H1 (cell line): ENCODE measurements at regions not wholly inside any gene's neighbourhood (a gene's known extent, or its start where the extent isn't known, plus 50 kb on each side); places are given as distances from the start of the nearest gene placed in this dataset.

Source experiments
- CTCF ChIA-PET: fragments of 300-600 bp; sonication (Branson Sonifier 250); formaldehyde crosslinking; loops from one replicate; lab custom pipeline; 2021; ENCODE audit not compliant: partially characterized antibody; lab: Charles Lee
- POLR2A ChIA-PET: fragments of 300-600 bp; sonication (Branson Sonifier 250); formaldehyde crosslinking; loops from one replicate; lab custom pipeline; 2021; ENCODE audit warnings: inconsistent platforms; ENCODE audit not compliant: partially characterized antibody; lab: Charles Lee
- DNase-seq, 2 experiments: peaks; one replicate each; pipeline versions ENCODE4 v3.0.0 to v3.0.0-alpha.2; 2010 to 2022; ENCODE audit warnings: low spot score in 2 of 2, low read depth in 1 of 2, mixed read lengths in 1 of 2
- FAIRE-seq: peaks from 2 replicates; lab custom pipeline; 2011; peaks lifted over from hg19 to GRCh38; lab: Jason Lieb, UNC
- H2AFZ ChIP-seq: 2 replicates; pipeline ENCODE4 v1.8.1; 2012; ENCODE audit warnings: low read length, inconsistent platforms
- H2AK5ac ChIP-seq: 2 replicates; pipeline ENCODE4 v1.6.1; 2013; ENCODE audit warnings: low read depth, low read length
- H2BK120ac ChIP-seq: replicated peaks from 2 replicates; pipeline ENCODE3; 2013; ENCODE audit warnings: low read depth, low read length, inconsistent platforms
- H2BK12ac ChIP-seq: 2 replicates; pipeline ENCODE4 v1.6.1; 2013; ENCODE audit warnings: low read depth, low read length
- H2BK15ac ChIP-seq: 2 replicates; pipeline ENCODE4 v1.6.1; 2013; ENCODE audit warnings: low read length
- H2BK20ac ChIP-seq: 2 replicates; pipeline ENCODE4 v1.6.1; 2013; ENCODE audit warnings: low read length
- H2BK5ac ChIP-seq: 2 replicates; pipeline ENCODE4 v1.6.1; 2013; ENCODE audit warnings: low read depth, low read length
- H3K14ac ChIP-seq: 2 replicates; pipeline ENCODE4 v1.6.1; 2013; ENCODE audit warnings: inconsistent platforms; ENCODE audit not compliant: insufficient read length
- H3K18ac ChIP-seq: 2 replicates; pipeline ENCODE4 v1.6.1; 2013; ENCODE audit warnings: low read length; ENCODE audit errors: extremely low read depth
- H3K23ac ChIP-seq: 2 replicates; pipeline ENCODE4 v1.6.1; 2013; ENCODE audit warnings: inconsistent platforms; ENCODE audit not compliant: insufficient read length
- H3K23me2 ChIP-seq: 2 replicates; pipeline ENCODE4 v1.6.1; 2013; ENCODE audit warnings: low read depth, low read length
- H3K27ac ChIP-seq: 2 replicates; pipeline ENCODE4 v1.6.1; 2011; ENCODE audit warnings: low read depth, low read length, inconsistent platforms
- H3K27me3 ChIP-seq, 4 experiments: replicated peaks in 1 of 4; 1 replicate in 1 of 4; 2 replicates in 3 of 4; pipeline versions ENCODE4 v1.6.1 to v1.8.1; 2011 to 2013; ENCODE audit warnings: low read length in 3 of 4, mild to moderate bottlenecking in 3 of 4, inconsistent platforms in 2 of 4, mixed read lengths in 2 of 4, moderate library complexity in 1 of 4; ENCODE audit not compliant: control insufficient read depth in 3 of 4, insufficient read depth in 3 of 4; ENCODE audit errors: extremely low read depth in 1 of 4
- H3K36me3 ChIP-seq, 4 experiments: 2 replicates each; pipeline versions ENCODE4 v1.6.1 to v1.8.1; 2011 to 2013; ENCODE audit warnings: mild to moderate bottlenecking in 4 of 4, low read length in 3 of 4, moderate library complexity in 2 of 4, control low read depth in 1 of 4, inconsistent platforms in 1 of 4; ENCODE audit not compliant: insufficient read depth in 4 of 4, control insufficient read depth in 2 of 4
- H3K4ac ChIP-seq: replicated peaks from 2 replicates; pipeline ENCODE3; 2013; ENCODE audit warnings: low read length, low read depth, mixed read lengths, inconsistent platforms; ENCODE audit not compliant: insufficient read length
- H3K4me1 ChIP-seq, 4 experiments: replicated peaks in 1 of 4; 1 replicate in 1 of 4; 2 replicates in 3 of 4; pipeline versions ENCODE4 v1.6.1 to v1.8.1; 2011 to 2013; ENCODE audit warnings: low read length in 3 of 4, inconsistent platforms in 2 of 4, mixed read lengths in 1 of 4; ENCODE audit not compliant: insufficient read depth in 4 of 4, control insufficient read depth in 3 of 4
- H3K4me2 ChIP-seq, 2 experiments: 2 replicates each; pipeline versions ENCODE4 v1.6.1 to v1.8.1; 2011 to 2013; ENCODE audit warnings: low read depth in 2 of 2, low read length in 2 of 2, control low read depth in 1 of 2, inconsistent platforms in 1 of 2, mild to moderate bottlenecking in 1 of 2; ENCODE audit not compliant: insufficient read depth in 1 of 2
- H3K4me3 ChIP-seq, 4 experiments: fragments of 200-600, 300-600 bp in 1 of 4; sonication (generic), shearing (Covaris generic), sonication (Bioruptor Twin) in 1 of 4; 2 replicates each; pipeline versions ENCODE4 v1.5.1 to v1.8.1; 2011 to 2016; ENCODE audit warnings: low read length in 4 of 4, low read depth in 3 of 4, control low read depth in 2 of 4, inconsistent platforms in 2 of 4, mild to moderate bottlenecking in 2 of 4, mixed read lengths in 1 of 4, moderate library complexity in 1 of 4; ENCODE audit not compliant: insufficient read depth in 2 of 4; ENCODE audit errors: extremely low read depth in 1 of 4
- H3K56ac ChIP-seq: replicated peaks from 2 replicates; pipeline ENCODE3; 2013; ENCODE audit warnings: low read depth, mild to moderate bottlenecking, mixed read lengths, low read length, inconsistent platforms; ENCODE audit not compliant: insufficient read length
- H3K79me1 ChIP-seq: 2 replicates; pipeline ENCODE4 v1.6.1; 2013; ENCODE audit warnings: low read depth, low read length, control low read depth
- H3K79me2 ChIP-seq, 2 experiments: 2 replicates each; pipeline versions ENCODE4 v1.6.1 to v1.8.1; 2012 to 2013; ENCODE audit warnings: low read length in 2 of 2, mild to moderate bottlenecking in 2 of 2, inconsistent platforms in 1 of 2; ENCODE audit not compliant: insufficient read depth in 2 of 2, control insufficient read depth in 1 of 2
- H3K9ac ChIP-seq, 4 experiments: replicated peaks in 1 of 4; 1 replicate in 1 of 4; 2 replicates in 3 of 4; pipeline versions ENCODE4 v1.6.1 to v1.8.1; 2011 to 2013; ENCODE audit warnings: low read depth in 3 of 4, low read length in 3 of 4, control low read depth in 2 of 4, mild to moderate bottlenecking in 2 of 4, moderate library complexity in 2 of 4, inconsistent platforms in 1 of 4; ENCODE audit errors: extremely low read depth in 1 of 4
- H3K9me3 ChIP-seq, 2 experiments: 2 replicates each; pipeline versions ENCODE4 v1.6.1 to v1.8.1; 2012 to 2013; ENCODE audit warnings: mild to moderate bottlenecking in 2 of 2, moderate library complexity in 2 of 2, control low read depth in 1 of 2, inconsistent platforms in 1 of 2, low read depth in 1 of 2, low read length in 1 of 2, mixed read lengths in 1 of 2; ENCODE audit not compliant: insufficient read depth in 2 of 2
- H4K20me1 ChIP-seq, 2 experiments: replicated peaks in 1 of 2; 2 replicates each; pipeline versions ENCODE3 to v1.8.1; 2011 to 2013; ENCODE audit warnings: inconsistent platforms in 2 of 2, low read length in 2 of 2, mild to moderate bottlenecking in 1 of 2; ENCODE audit not compliant: insufficient read depth in 2 of 2, control insufficient read depth in 1 of 2
- H4K5ac ChIP-seq: 2 replicates; pipeline ENCODE4 v1.6.1; 2013; ENCODE audit warnings: low read length, low read depth, mixed read lengths, inconsistent platforms; ENCODE audit not compliant: insufficient read length
- H4K8ac ChIP-seq: 2 replicates; pipeline ENCODE4 v1.8.0; 2013; ENCODE audit warnings: mild to moderate bottlenecking, moderate library complexity, low read length, inconsistent platforms; ENCODE audit not compliant: insufficient read depth; ENCODE audit errors: extremely low read depth
- H4K91ac ChIP-seq: replicated peaks from 2 replicates; pipeline ENCODE3; 2013; ENCODE audit warnings: low read length, mixed read lengths, inconsistent platforms; ENCODE audit not compliant: insufficient read length
- BRCA1 ChIP-seq: IDR thresholded peaks from 2 replicates; pipeline ENCODE4 v1.6.1; 2012; ENCODE audit warnings: low read depth, low read length, improper control_type of control experiment
- CHD1 ChIP-seq: IDR thresholded peaks from 2 replicates; pipeline ENCODE4 v1.6.1; 2012; ENCODE audit warnings: low read depth, low read length, improper control_type of control experiment
- EZH2 ChIP-seq: fragments of 200-600 bp; sonication (generic); IDR thresholded peaks from 2 replicates; pipeline ENCODE4 v1.7.1; 2012; ENCODE audit warnings: low read depth, mild to moderate bottlenecking, moderate library complexity, low read length, inconsistent platforms; ENCODE audit not compliant: severe bottlenecking
- GABPA ChIP-seq: IDR thresholded peaks from 2 replicates; pipeline ENCODE4 v1.6.1; 2011; ENCODE audit warnings: mild to moderate bottlenecking, low read length, moderate library complexity, borderline replicate concordance; ENCODE audit not compliant: insufficient read depth
- KDM1A ChIP-seq: fragments of 200-600, 300-600 bp; sonication (generic); IDR thresholded peaks from 2 replicates; pipeline ENCODE4 v1.7.1; 2016; ENCODE audit warnings: mild to moderate bottlenecking, low read length, borderline replicate concordance
- POLR2A ChIP-seq, 2 experiments: IDR thresholded peaks; 1 replicate in 1 of 2; 2 replicates in 1 of 2; pipeline ENCODE4 v1.6.1; 2011; ENCODE audit warnings: low read depth in 2 of 2, low read length in 2 of 2, mild to moderate bottlenecking in 2 of 2; ENCODE audit errors: control extremely low read depth in 1 of 2
- SIN3A ChIP-seq, 2 experiments: IDR thresholded peaks in 1 of 2; conservative IDR thresholded peaks in 1 of 2; 2 replicates each; pipeline ENCODE4 v1.6.1; 2011 to 2012; ENCODE audit warnings: low read length in 2 of 2, improper control_type of control experiment in 1 of 2, low read depth in 1 of 2, mild to moderate bottlenecking in 1 of 2
- SUZ12 ChIP-seq: fragments of 200-600 bp; sonication (generic); IDR thresholded peaks from 2 replicates; pipeline ENCODE4 v1.6.1; 2012; ENCODE audit warnings: mild to moderate bottlenecking, inconsistent platforms, low read length, moderate library complexity, mixed read lengths
- WGBS, 2 experiments: shearing (Covaris generic) in 1 of 2; methylation state at CpG; one replicate each; pipeline versions ENCODE4 v1.1.6 to v1.1.7; 2013 to 2015; ENCODE audit warnings: low lambda C conversion rate in 2 of 2, mixed read lengths in 2 of 2, inconsistent platforms in 1 of 2, low coverage in 1 of 2, missing lambda C conversion rate in 1 of 2; ENCODE audit not compliant: insufficient replicate concordance in 2 of 2, insufficient coverage in 1 of 2, insufficient read length in 1 of 2; ENCODE audit errors: extremely low coverage in 1 of 2, missing lambda C conversion rate in 1 of 2; 5-methylcytosine and 5-hydroxymethylcytosine counted together

- 100% methylated on average over 1 of the region's 1 CpG; no CpG with 5 or more reads in 1 of the 2 experiments for WGBS, 2 experiments
- no peak overlapping the region for H2AFZ ChIP-seq
- H3K4ac ChIP-seq = no peak overlapping the region
- H3K4me1 ChIP-seq = no peaks in the 10 kb centered on the region
- POLR2A ChIA-PET = no interaction called here
- CTCF ChIA-PET = no interaction called here
- no peak overlapping the region for H3K27ac ChIP-seq
- H3K23ac ChIP-seq = no peak overlapping the region
- no peaks in the 10 kb centered on the region for H3K79me1 ChIP-seq
- H4K20me1 ChIP-seq = no peaks in the 10 kb centered on the region
- no peaks in the 10 kb centered on the region for H3K23me2 ChIP-seq
- H2BK120ac ChIP-seq = no peak overlapping the region
- H3K56ac ChIP-seq = no peak overlapping the region
- peaks cover 0 to 3% of the 10 kb centered on the region in 2 experiments; a peak in 1 of 4 replicates for H3K9me3 ChIP-seq
- no peak overlapping the region for H2BK5ac ChIP-seq
- H3K79me2 ChIP-seq = no peaks in the 10 kb centered on the region
- no peak overlapping the region for H2BK15ac ChIP-seq
- H3K9ac ChIP-seq = no peak overlapping the region
- no peak overlapping the region for H2BK12ac ChIP-seq
- H3K18ac ChIP-seq = no peak overlapping the region
- no peak for FAIRE-seq
- no peak overlapping the region for H3K14ac ChIP-seq
- no peak overlapping the region for H4K91ac ChIP-seq
- TF ChIP-seq CHD1 (no peak), BRCA1 (no peak), EZH2 (no peak), SUZ12 (no peak), SIN3A (conservative IDR thresholded peaks at IDR 0.05 in 1 of 2, IDR thresholded peaks at IDR 0.05 in 1 of 2; ENCODE audit: low read depth in 1 of 2, low read length in 2 of 2) (no peak), POLR2A (IDR thresholded peaks at IDR 0.05; ENCODE audit: control extremely low read depth in 1 of 2, low read depth in 2 of 2, low read length in 2 of 2) (no peak), GABPA (no peak), KDM1A (no peak)
- no peak overlapping the region for H3K4me3 ChIP-seq
- H2AK5ac ChIP-seq = no peak overlapping the region
- no peaks in the 10 kb centered on the region for H3K36me3 ChIP-seq
- no peak overlapping the region for H2BK20ac ChIP-seq
- no peaks in the 10 kb centered on the region for H3K27me3 ChIP-seq
- H4K8ac ChIP-seq = no peak overlapping the region
- H4K5ac ChIP-seq = no peak overlapping the region
- no peak overlapping the region for H3K4me2 ChIP-seq
- DNase-seq = no peak
Measured at GRCh38 chr13:84417416-84417815, 535.1 kb upstream of the SLITRK1 start.
